Karpas-422 (cell line): ENCODE measurements at regions not wholly inside any gene's neighbourhood (a gene's known extent, or its start where the extent isn't known, plus 50 kb on each side); places are given as distances from the start of the nearest gene placed in this dataset.

ENCODE experiments used
- DNase-seq: peaks from one replicate; pipeline ENCODE4 v3.0.0-alpha.2; 2015
- H2AFZ ChIP-seq: fragments of 200-600 bp; sonication (generic); 2 replicates; pipeline ENCODE4 v1.6.1; 2014; ENCODE audit warnings: antibody characterized with exemption, low read length, mixed read lengths
- H3K27ac ChIP-seq: fragments of 200-600 bp; sonication (generic); 2 replicates; pipeline ENCODE4 v1.5.1; 2014; ENCODE audit warnings: mild to moderate bottlenecking, low read length, moderate library complexity
- H3K27me3 ChIP-seq: fragments of 200-600 bp; sonication (generic); 2 replicates; pipeline ENCODE4 v1.6.1; 2014; ENCODE audit warnings: low read length, mixed read lengths
- H3K36me3 ChIP-seq: fragments of 200-600 bp; sonication (generic); 2 replicates; pipeline ENCODE4 v1.6.1; 2014; ENCODE audit warnings: low read length, mixed read lengths; ENCODE audit not compliant: insufficient read depth
- H3K4me1 ChIP-seq: fragments of 200-600 bp; sonication (generic); 2 replicates; pipeline ENCODE4 v1.6.1; 2014; ENCODE audit warnings: mild to moderate bottlenecking, low read length, mixed read lengths
- H3K4me2 ChIP-seq: fragments of 200-600 bp; sonication (generic); 2 replicates; pipeline ENCODE4 v1.6.1; 2014; ENCODE audit warnings: low read length, low read depth, mild to moderate bottlenecking; ENCODE audit not compliant: poor library complexity, severe bottlenecking
- H3K4me3 ChIP-seq: fragments of 200-600 bp; sonication (generic); 2 replicates; pipeline ENCODE4 v1.5.1; 2014; ENCODE audit warnings: mild to moderate bottlenecking, antibody characterized with exemption, low read length, mixed read lengths
- H3K79me2 ChIP-seq: fragments of 200-600 bp; sonication (generic); 2 replicates; pipeline ENCODE4 v1.6.1; 2014; ENCODE audit warnings: mild to moderate bottlenecking, low read length, mixed read lengths
- H3K9ac ChIP-seq: fragments of 200-600 bp; sonication (generic); 2 replicates; pipeline ENCODE4 v1.6.0; 2014; ENCODE audit warnings: low read length
- H3K9me2 ChIP-seq: fragments of 200-600 bp; sonication (generic), shearing (Covaris generic); replicated peaks from 2 replicates; pipeline ENCODE4 v1.6.0; 2014; ENCODE audit warnings: mild to moderate bottlenecking, low read length, moderate library complexity; ENCODE audit not compliant: insufficient read depth
- H3K9me3 ChIP-seq: fragments of 300-700, 200-600 bp; sonication (generic); 2 replicates; pipeline ENCODE4 v1.6.1; 2014; ENCODE audit warnings: low read length, mixed read lengths
- H4K20me1 ChIP-seq: fragments of 200-600 bp; sonication (generic); 2 replicates; pipeline ENCODE4 v1.6.1; 2014; ENCODE audit warnings: mild to moderate bottlenecking, antibody characterized with exemption, low read length, low read depth; ENCODE audit not compliant: insufficient read depth

GRCh38 chr12:88377973-88378372 is 202.3 kb downstream of the KITLG start:
- H2AFZ ChIP-seq = no peak overlapping the region
- H3K27me3 ChIP-seq = no peaks in the 10 kb centered on the region
- no peak overlapping the region for H3K27ac ChIP-seq
- H3K4me3 ChIP-seq = no peak overlapping the region
- no peaks in the 10 kb centered on the region for H3K36me3 ChIP-seq
- no peaks in the 10 kb centered on the region for H3K9me3 ChIP-seq
- H4K20me1 ChIP-seq = no peaks in the 10 kb centered on the region
- no peak overlapping the region for H3K9ac ChIP-seq
- H3K4me2 ChIP-seq = no peak overlapping the region
- DNase-seq = no peak
- H3K9me2 ChIP-seq = no peaks in the 10 kb centered on the region
- no peaks in the 10 kb centered on the region; the same call in 1 of the 2 replicates for H3K4me1 ChIP-seq
- no peaks in the 10 kb centered on the region for H3K79me2 ChIP-seq

- H3K9me2 ChIP-seq = no peaks in the 10 kb centered on the region
- no peak overlapping the region for H3K4me2 ChIP-seq
- no peaks in the 10 kb centered on the region for H3K4me1 ChIP-seq
- no peak overlapping the region for H3K27ac ChIP-seq
- H3K9ac ChIP-seq = no peak overlapping the region
- H3K27me3 ChIP-seq = no peaks in the 10 kb centered on the region
- no peaks in the 10 kb centered on the region for H3K36me3 ChIP-seq
- no peak overlapping the region for H2AFZ ChIP-seq
- H3K79me2 ChIP-seq = no peaks in the 10 kb centered on the region
- no peak for DNase-seq
- H3K9me3 ChIP-seq = no peaks in the 10 kb centered on the region
- no peak overlapping the region for H3K4me3 ChIP-seq
- no peaks in the 10 kb centered on the region for H4K20me1 ChIP-seq
These were observed 198.8 kb downstream of the KITLG start for GRCh38 chr12:88381466-88381865.

- Histone ChIP-seq H3K36me3 (no peaks in the 10 kb centered on the region), H2AFZ (no peak overlapping the region), H4K20me1 (no peaks in the 10 kb centered on the region), H3K4me3 (no peak overlapping the region), H3K9ac (no peak overlapping the region), H3K4me2 (no peak overlapping the region), H3K9me3 (no peaks in the 10 kb centered on the region), H3K9me2 (no peaks in the 10 kb centered on the region), H3K27ac (no peak overlapping the region), H3K27me3 (no peaks in the 10 kb centered on the region), H3K4me1 (no peaks in the 10 kb centered on the region), H3K79me2 (no peaks in the 10 kb centered on the region)
- DNase-seq = no peak
These were observed 196.9 kb downstream of the KITLG start for GRCh38 chr12:88383405-88383804.

GRCh38 chr12:88388566-88389540 is 191.4 kb downstream of the KITLG start:
- Histone ChIP-seq H3K9ac (no peak overlapping the region), H3K27me3 (no peaks in the 10 kb centered on the region), H3K4me1 (no peaks in the 10 kb centered on the region), H2AFZ (no peak overlapping the region), H3K4me2 (no peak overlapping the region), H3K9me2 (no peaks in the 10 kb centered on the region), H4K20me1 (no peaks in the 10 kb centered on the region), H3K9me3 (no peaks in the 10 kb centered on the region), H3K36me3 (no peaks in the 10 kb centered on the region), H3K4me3 (no peak overlapping the region), H3K27ac (no peak overlapping the region), H3K79me2 (no peaks in the 10 kb centered on the region)
- DNase-seq = no peak

- Histone ChIP-seq H2AFZ (no peak overlapping the region), H3K27ac (no peak overlapping the region), H3K4me2 (no peak overlapping the region), H3K36me3 (no peaks in the 10 kb centered on the region), H3K4me1 (no peaks in the 10 kb centered on the region), H3K79me2 (no peaks in the 10 kb centered on the region), H4K20me1 (no peaks in the 10 kb centered on the region), H3K9me2 (no peaks in the 10 kb centered on the region), H3K9me3 (no peaks in the 10 kb centered on the region), H3K9ac (no peak overlapping the region), H3K4me3 (no peak overlapping the region), H3K27me3 (no peaks in the 10 kb centered on the region)
- no peak for DNase-seq
These were observed 189.5 kb downstream of the KITLG start for GRCh38 chr12:88390811-88391210.

GRCh38 chr12:88391556-88391955 is 188.7 kb downstream of the KITLG start:
- Histone ChIP-seq H2AFZ (no peak overlapping the region), H4K20me1 (no peaks in the 10 kb centered on the region), H3K9me3 (no peaks in the 10 kb centered on the region), H3K9ac (no peak overlapping the region), H3K4me1 (no peaks in the 10 kb centered on the region), H3K79me2 (no peaks in the 10 kb centered on the region), H3K27ac (no peak overlapping the region), H3K9me2 (no peaks in the 10 kb centered on the region), H3K4me3 (no peak overlapping the region), H3K4me2 (no peak overlapping the region), H3K27me3 (no peaks in the 10 kb centered on the region), H3K36me3 (no peaks in the 10 kb centered on the region)
- no peak for DNase-seq

GRCh38 chr12:88393017-88393767 is 187.1 kb downstream of the KITLG start:
- H3K9me3 ChIP-seq = no peaks in the 10 kb centered on the region
- H4K20me1 ChIP-seq = no peaks in the 10 kb centered on the region
- H3K27ac ChIP-seq = no peak overlapping the region
- H3K4me3 ChIP-seq = no peak overlapping the region
- no peak overlapping the region for H3K4me2 ChIP-seq
- H3K9me2 ChIP-seq = no peaks in the 10 kb centered on the region
- H3K27me3 ChIP-seq = no peaks in the 10 kb centered on the region
- no peaks in the 10 kb centered on the region for H3K4me1 ChIP-seq
- no peak overlapping the region for H3K9ac ChIP-seq
- DNase-seq = peak; percentile 82
- H2AFZ ChIP-seq = peak overlapping the region; percentile 53; the same call in 1 of the 2 replicates
- no peaks in the 10 kb centered on the region for H3K79me2 ChIP-seq
- no peaks in the 10 kb centered on the region for H3K36me3 ChIP-seq

GRCh38 chr12:88398031-88398430 is 182.2 kb downstream of the KITLG start:
- H3K9ac ChIP-seq = no peak overlapping the region
- no peak overlapping the region for H3K4me2 ChIP-seq
- H3K27me3 ChIP-seq = no peaks in the 10 kb centered on the region
- no peak overlapping the region for H3K27ac ChIP-seq
- H3K79me2 ChIP-seq = no peaks in the 10 kb centered on the region
- no peaks in the 10 kb centered on the region for H4K20me1 ChIP-seq
- H3K9me3 ChIP-seq = no peaks in the 10 kb centered on the region
- no peaks in the 10 kb centered on the region for H3K9me2 ChIP-seq
- no peak overlapping the region for H3K4me3 ChIP-seq
- H3K4me1 ChIP-seq = no peaks in the 10 kb centered on the region
- DNase-seq = no peak
- no peak overlapping the region for H2AFZ ChIP-seq
- no peaks in the 10 kb centered on the region for H3K36me3 ChIP-seq
